HepG2 (cell line): ENCODE measurements at regions not wholly inside any gene's neighbourhood (a gene's known extent, or its start where the extent isn't known, plus 50 kb on each side); places are given as distances from the start of the nearest gene placed in this dataset.
A peak's percentile ranks its signal among the peaks of the same experiment; 100 is the strongest.

Experiments used
- CBX1 ChIP-seq: IDR thresholded peaks from one replicate; pipeline ENCODE4 v1.6.1; 2016; ENCODE audit warnings: antibody characterized with exemption, low read depth
- CBX2 ChIP-seq, 2 experiments: fragments of 200-600 bp in 1 of 2; sonication (generic); formaldehyde crosslinking in 1 of 2; IDR thresholded peaks; 2 replicates each; pipeline versions ENCODE4 v1.7.0 to v1.8.1; 2018 to 2022; ENCODE audit warnings: low read depth in 2 of 2, low read length in 1 of 2, mild to moderate bottlenecking in 1 of 2, missing genetic modification reagents in 1 of 2
- FOXA3 ChIP-seq: IDR thresholded peaks from 2 replicates; pipeline ENCODE4 v1.6.1; 2016; ENCODE audit warnings: missing genetic modification reagents, missing compliant biosample characterization
- FOXJ3 ChIP-seq: sonication (generic); formaldehyde crosslinking; IDR thresholded peaks from 2 replicates; pipeline ENCODE4 v1.4.0; 2020; ENCODE audit warnings: missing genetic modification reagents, mild to moderate bottlenecking, borderline replicate concordance
- HNRNPLL ChIP-seq: fragments of 200-400 bp; formaldehyde crosslinking; IDR thresholded peaks from 2 replicates; pipeline ENCODE4 v1.6.1; 2017; ENCODE audit warnings: mild to moderate bottlenecking, low read depth, low read length; ENCODE audit not compliant: poor library complexity, severe bottlenecking
- HOXD1 ChIP-seq: sonication (generic); formaldehyde crosslinking; IDR thresholded peaks from 2 replicates; pipeline ENCODE4 v1.5.0; 2020; ENCODE audit warnings: missing genetic modification reagents
- MAFG ChIP-seq: sonication (generic); formaldehyde crosslinking; IDR thresholded peaks from 2 replicates; pipeline ENCODE4 v1.5.1; 2020; ENCODE audit warnings: mild to moderate bottlenecking, missing genetic modification reagents
- RXRB ChIP-seq: IDR thresholded peaks from 2 replicates; pipeline ENCODE4 v1.6.1; 2016; ENCODE audit warnings: borderline replicate concordance, missing genetic modification reagents, missing compliant biosample characterization
- SMC3 ChIP-seq: IDR thresholded peaks from 2 replicates; pipeline ENCODE4 v1.6.1; 2011; ENCODE audit warnings: low read length, improper control_type of control experiment
- ZFP62 ChIP-seq: sonication (generic); formaldehyde crosslinking; IDR thresholded peaks from 2 replicates; pipeline ENCODE4 v1.4.0; 2020; ENCODE audit warnings: missing genetic modification reagents
- ZNF768 ChIP-seq: sonication (generic); formaldehyde crosslinking; IDR thresholded peaks from 2 replicates; pipeline ENCODE4 v1.4.0; 2020; ENCODE audit warnings: missing genetic modification reagents
- TF ChIP-seq, protein P1 (sequence below): sonication (generic); formaldehyde crosslinking; IDR thresholded peaks from 2 replicates; pipeline ENCODE4 v1.4.0; 2020; ENCODE audit warnings: mild to moderate bottlenecking, low read depth, missing genetic modification reagents
- TF ChIP-seq, protein P2 (sequence below): sonication (generic); formaldehyde crosslinking; conservative IDR thresholded peaks from 2 replicates; pipeline ENCODE4 v1.5.0; 2020; ENCODE audit warnings: missing genetic modification reagents
- TF ChIP-seq, protein P3 (sequence below): IDR thresholded peaks from 2 replicates; pipeline ENCODE4 v1.6.1; 2016; ENCODE audit warnings: missing compliant biosample characterization, missing genetic modification reagents, borderline replicate concordance
- TF ChIP-seq, protein P4 (sequence below): sonication (generic); formaldehyde crosslinking; IDR thresholded peaks from 2 replicates; pipeline ENCODE4 v1.4.0; 2020; ENCODE audit warnings: missing genetic modification reagents
- TF ChIP-seq, protein P5 (sequence below): sonication (generic); formaldehyde crosslinking; IDR thresholded peaks from 2 replicates; pipeline ENCODE4 v1.4.0; 2020; ENCODE audit warnings: mild to moderate bottlenecking, missing genetic modification reagents

DNA sequence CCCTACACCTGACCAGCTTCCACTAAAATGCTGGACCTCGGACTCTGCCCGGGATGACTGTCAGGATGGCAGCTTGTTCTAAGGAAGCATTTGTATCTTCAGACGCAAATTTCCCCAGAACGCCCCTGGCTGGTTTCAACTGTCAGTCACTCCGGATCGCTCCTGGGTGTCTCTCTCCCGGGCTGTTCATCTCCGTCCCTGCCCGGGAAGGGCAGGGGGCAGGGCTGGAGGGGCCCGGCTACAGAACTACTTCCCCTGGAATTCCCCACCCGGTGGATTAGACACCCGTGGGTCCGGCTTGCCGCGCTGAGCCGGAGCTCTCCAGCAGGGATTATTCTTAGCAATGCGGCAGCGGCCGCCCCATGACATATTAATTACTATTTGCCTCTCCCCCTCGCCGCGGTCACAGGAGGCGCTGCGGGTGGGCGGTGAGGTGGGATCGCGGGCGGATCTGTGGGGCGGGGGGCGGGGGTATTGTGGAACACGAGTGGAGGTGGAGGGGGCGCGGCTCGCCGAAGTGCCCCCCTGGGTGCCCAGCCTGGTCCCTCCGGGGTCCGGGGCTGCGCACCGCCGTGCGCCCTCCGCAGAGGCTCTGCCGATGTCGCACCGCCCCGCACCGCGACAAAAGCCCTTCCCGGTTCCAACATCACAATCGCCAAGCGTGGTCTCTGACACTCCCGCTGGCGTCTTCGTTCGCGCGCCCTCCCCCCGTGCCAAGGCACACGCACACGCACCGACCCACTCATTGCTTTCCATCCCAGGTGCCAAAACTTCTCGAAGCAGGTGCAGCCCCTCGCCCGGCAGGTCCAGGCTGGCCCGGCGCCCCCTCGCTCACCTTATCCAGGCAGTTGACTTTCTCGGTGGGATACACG is 276.1 kb upstream of the NEBL start (continued):
- TF ChIP-seq, protein P1, sequence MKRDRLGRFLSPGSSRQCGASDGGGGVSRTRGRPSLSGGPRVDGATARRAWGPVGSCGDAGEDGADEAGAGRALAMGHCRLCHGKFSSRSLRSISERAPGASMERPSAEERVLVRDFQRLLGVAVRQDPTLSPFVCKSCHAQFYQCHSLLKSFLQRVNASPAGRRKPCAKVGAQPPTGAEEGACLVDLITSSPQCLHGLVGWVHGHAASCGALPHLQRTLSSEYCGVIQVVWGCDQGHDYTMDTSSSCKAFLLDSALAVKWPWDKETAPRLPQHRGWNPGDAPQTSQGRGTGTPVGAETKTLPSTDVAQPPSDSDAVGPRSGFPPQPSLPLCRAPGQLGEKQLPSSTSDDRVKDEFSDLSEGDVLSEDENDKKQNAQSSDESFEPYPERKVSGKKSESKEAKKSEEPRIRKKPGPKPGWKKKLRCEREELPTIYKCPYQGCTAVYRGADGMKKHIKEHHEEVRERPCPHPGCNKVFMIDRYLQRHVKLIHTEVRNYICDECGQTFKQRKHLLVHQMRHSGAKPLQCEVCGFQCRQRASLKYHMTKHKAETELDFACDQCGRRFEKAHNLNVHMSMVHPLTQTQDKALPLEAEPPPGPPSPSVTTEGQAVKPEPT (CRISPR knock-in tag) = no peak
- TF ChIP-seq MAFG (CRISPR knock-in tag) (no peak), ZFP62 (CRISPR knock-in tag) (no peak), FOXA3 (no peak), SMC3 (no peak), FOXJ3 (no peak), CBX2 (IDR thresholded peaks at IDR 0.05; ENCODE audit: low read depth, low read length) (no peak), CBX2 (CRISPR knock-in tag; IDR thresholded peaks at IDR 0.05; ENCODE audit: low read depth) (no peak; the same call in 1 of the 2 replicates), HOXD1 (CRISPR knock-in tag) (no peak), HNRNPLL (peak; percentile 92), ZNF768 (CRISPR knock-in tag) (0 out of 2 replicates have a peak, but pooled peaks have one; percentile 10), RXRB (CRISPR knock-in tag) (no peak), CBX1 (no peak)
- TF ChIP-seq, protein P2, sequence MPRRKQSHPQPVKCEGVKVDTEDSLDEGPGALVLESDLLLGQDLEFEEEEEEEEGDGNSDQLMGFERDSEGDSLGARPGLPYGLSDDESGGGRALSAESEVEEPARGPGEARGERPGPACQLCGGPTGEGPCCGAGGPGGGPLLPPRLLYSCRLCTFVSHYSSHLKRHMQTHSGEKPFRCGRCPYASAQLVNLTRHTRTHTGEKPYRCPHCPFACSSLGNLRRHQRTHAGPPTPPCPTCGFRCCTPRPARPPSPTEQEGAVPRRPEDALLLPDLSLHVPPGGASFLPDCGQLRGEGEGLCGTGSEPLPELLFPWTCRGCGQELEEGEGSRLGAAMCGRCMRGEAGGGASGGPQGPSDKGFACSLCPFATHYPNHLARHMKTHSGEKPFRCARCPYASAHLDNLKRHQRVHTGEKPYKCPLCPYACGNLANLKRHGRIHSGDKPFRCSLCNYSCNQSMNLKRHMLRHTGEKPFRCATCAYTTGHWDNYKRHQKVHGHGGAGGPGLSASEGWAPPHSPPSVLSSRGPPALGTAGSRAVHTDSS (CRISPR knock-in tag) = no peak
- TF ChIP-seq, protein P3, sequence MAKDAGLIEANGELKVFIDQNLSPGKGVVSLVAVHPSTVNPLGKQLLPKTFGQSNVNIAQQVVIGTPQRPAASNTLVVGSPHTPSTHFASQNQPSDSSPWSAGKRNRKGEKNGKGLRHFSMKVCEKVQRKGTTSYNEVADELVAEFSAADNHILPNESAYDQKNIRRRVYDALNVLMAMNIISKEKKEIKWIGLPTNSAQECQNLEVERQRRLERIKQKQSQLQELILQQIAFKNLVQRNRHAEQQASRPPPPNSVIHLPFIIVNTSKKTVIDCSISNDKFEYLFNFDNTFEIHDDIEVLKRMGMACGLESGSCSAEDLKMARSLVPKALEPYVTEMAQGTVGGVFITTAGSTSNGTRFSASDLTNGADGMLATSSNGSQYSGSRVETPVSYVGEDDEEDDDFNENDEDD (CRISPR knock-in tag) = no peak
- TF ChIP-seq, protein P4, sequence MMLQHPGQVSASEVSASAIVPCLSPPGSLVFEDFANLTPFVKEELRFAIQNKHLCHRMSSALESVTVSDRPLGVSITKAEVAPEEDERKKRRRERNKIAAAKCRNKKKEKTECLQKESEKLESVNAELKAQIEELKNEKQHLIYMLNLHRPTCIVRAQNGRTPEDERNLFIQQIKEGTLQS (CRISPR knock-in tag) = no peak
- TF ChIP-seq, protein P5, sequence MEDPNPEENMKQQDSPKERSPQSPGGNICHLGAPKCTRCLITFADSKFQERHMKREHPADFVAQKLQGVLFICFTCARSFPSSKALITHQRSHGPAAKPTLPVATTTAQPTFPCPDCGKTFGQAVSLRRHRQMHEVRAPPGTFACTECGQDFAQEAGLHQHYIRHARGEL = 0 out of 2 replicates have a peak, but pooled peaks have one; percentile 31
